ENCODE measurements at regions not wholly inside any gene's neighbourhood (a gene's known extent, or its start where the extent isn't known, plus 50 kb on each side); places are given as distances from the start of the nearest gene placed in this dataset.

DNA sequence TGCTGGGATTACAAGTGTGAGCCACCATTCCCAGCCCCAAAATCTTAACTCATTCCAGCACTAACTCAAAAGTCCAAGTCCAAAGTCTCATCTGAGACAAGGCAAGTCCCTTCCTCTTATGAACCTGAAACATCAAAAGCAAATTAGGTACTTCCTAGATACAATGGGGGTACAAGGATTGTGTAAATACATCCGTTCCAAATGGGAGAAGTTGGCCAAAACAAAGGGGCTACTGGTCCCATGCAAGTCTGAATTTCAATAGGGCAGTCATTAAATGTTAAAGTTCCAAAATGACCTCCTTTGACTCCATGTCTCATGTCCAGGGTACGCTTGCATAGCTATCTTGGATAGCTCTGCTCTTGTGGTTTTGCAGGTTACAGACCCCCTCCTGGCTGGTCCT lies 94.7 kb upstream of the PPM1H start:
- H3K4me3 ChIP-seq (ENCODE audit: low read length) = no peak overlapping the region
- TF ChIP-seq, protein P1, sequence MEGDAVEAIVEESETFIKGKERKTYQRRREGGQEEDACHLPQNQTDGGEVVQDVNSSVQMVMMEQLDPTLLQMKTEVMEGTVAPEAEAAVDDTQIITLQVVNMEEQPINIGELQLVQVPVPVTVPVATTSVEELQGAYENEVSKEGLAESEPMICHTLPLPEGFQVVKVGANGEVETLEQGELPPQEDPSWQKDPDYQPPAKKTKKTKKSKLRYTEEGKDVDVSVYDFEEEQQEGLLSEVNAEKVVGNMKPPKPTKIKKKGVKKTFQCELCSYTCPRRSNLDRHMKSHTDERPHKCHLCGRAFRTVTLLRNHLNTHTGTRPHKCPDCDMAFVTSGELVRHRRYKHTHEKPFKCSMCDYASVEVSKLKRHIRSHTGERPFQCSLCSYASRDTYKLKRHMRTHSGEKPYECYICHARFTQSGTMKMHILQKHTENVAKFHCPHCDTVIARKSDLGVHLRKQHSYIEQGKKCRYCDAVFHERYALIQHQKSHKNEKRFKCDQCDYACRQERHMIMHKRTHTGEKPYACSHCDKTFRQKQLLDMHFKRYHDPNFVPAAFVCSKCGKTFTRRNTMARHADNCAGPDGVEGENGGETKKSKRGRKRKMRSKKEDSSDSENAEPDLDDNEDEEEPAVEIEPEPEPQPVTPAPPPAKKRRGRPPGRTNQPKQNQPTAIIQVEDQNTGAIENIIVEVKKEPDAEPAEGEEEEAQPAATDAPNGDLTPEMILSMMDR (conservative IDR thresholded peaks at IDR 0.05; ENCODE audit: low read depth, low read length) = no peak
- DNase-seq (ENCODE audit: low read depth) = no peak

DNA sequence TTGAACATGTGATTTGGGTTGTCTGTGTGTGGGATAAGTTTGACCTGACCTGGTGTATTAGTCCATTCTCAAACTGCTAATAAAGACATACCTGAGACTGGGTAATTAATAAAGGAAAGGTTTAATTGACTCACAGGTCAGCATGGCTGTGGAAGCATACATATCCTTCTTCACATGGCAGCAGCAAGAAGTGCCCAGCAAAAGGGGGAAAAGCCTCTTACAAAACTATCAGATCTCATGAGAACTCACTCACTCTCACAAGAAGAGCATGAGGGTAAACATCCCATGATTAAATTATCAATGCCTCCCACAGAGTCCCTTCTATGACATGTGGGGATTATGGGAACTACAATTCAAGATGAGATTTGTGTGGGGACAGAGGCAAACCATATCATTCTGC lies 94.0 kb upstream of the PPM1H start:
- TF ChIP-seq, protein P1 (conservative IDR thresholded peaks at IDR 0.05; ENCODE audit: low read depth, low read length) = no peak
- no peak for DNase-seq (ENCODE audit: low read depth)
- H3K4me3 ChIP-seq (ENCODE audit: low read length) = no peak overlapping the region

DNA sequence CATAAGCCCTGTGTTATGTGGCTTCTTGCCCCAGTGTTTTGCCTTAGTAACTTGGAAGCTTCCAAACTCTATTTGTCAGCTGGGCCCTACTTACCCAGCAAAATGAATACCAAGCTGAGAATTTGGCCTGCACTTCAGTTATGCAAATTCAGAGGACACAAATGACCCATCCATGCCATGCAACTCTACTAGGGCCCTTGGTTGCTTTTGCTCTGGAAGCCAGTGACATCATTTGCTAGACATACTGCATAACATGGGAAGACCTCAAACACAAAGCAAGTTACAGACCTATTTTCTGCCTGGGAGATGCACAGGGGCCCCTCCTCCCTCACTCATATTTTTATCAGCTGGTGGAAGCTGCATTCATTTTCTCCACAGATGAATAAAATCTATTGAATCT lies 90.2 kb upstream of the PPM1H start:
- no peak overlapping the region for H3K4me3 ChIP-seq (ENCODE audit: low read length)
- DNase-seq (ENCODE audit: low read depth) = no peak
- TF ChIP-seq, protein P1 (conservative IDR thresholded peaks at IDR 0.05; ENCODE audit: low read depth, low read length) = no peak

DNA sequence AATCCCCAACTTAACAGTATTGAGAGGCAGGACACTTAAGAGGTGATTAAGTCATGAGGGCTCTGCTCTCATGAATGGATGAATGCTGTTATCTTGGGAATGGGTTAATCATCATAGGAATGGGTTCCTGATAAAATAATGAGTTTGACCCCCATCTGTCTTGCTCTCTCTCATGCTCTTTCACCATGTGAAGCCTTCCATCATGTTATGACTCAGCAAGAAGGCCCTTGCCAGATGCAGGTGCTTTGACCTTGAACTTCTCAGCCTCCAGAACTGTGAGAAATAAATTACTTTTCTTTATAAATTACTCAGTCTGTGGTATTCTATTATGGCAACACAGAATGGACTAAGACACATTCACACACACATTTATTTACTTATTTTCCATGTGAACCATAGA lies 89.0 kb upstream of the PPM1H start:
- H3K4me3 ChIP-seq (ENCODE audit: low read length) = no peak overlapping the region
- TF ChIP-seq, protein P1 (conservative IDR thresholded peaks at IDR 0.05; ENCODE audit: low read depth, low read length) = no peak
- DNase-seq (ENCODE audit: low read depth) = no peak

DNA sequence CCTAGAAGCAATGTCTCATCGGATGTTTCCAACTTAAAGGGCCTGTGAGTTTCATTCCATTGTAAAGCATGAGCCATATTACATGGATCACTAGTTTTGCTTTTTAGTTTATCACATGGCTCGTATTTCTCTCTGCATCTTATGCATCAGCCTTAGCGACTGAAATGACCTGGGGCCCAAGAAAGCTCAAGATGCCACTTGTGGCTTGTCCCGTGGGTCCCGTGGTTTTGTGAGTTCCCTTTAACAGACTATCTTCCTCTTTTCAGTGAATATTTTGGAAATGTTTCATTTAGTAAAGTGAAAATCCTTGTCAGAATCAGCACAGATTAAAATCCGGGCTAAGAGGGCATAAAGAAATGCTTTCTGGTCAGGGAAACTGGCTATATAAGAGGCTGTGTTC lies 86.2 kb upstream of the PPM1H start:
- TF ChIP-seq, protein P1 (conservative IDR thresholded peaks at IDR 0.05; ENCODE audit: low read depth, low read length) = no peak
- DNase-seq (ENCODE audit: low read depth) = no peak
- no peak overlapping the region for H3K4me3 ChIP-seq (ENCODE audit: low read length)

DNA sequence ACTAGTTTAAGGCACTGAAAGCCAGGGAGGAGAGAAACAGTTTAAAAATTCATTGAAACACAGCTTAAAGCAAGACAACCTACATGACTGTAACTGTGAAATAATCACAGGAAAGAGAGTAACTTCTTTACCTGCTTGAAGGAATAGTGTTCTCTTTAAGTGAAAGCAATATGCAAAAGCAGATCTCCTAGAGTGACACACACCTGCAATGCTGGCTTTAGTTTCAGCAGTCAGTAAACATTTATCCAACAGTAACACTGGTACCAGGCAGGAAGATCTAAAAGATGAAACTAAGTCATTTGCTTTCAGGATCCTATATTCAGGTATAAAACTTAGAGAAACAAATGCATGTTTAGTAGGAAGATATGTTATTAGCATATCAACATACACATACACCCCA lies 85.3 kb upstream of the PPM1H start:
- no peak for DNase-seq (ENCODE audit: low read depth)
- TF ChIP-seq, protein P1 (conservative IDR thresholded peaks at IDR 0.05; ENCODE audit: low read depth, low read length) = no peak
- H3K4me3 ChIP-seq (ENCODE audit: low read length) = no peak overlapping the region

DNA sequence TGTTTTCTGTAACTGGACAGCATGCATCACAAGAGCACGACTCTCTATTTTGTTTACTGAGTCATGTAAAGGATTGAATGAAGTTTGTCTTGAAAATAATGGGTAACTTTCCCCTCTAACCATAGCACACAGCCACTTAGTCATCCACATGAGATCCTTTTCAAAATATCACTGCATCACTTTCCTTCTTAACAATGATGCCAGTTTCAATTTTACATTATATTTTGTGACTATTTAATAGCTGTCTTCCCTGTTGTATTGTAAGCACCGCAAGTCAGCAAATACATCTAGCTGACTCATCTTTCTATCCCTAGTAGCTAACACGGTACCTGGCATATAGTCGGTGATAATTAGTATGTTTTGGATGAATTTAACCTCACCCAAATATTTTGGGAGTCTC lies 83.3 kb upstream of the PPM1H start:
- DNase-seq (ENCODE audit: low read depth) = no peak
- H3K4me3 ChIP-seq (ENCODE audit: low read length) = no peak overlapping the region
- TF ChIP-seq, protein P1 (conservative IDR thresholded peaks at IDR 0.05; ENCODE audit: low read depth, low read length) = no peak

All from retinal pigment epithelial cell (primary cell).